ENCODE measurements at regions not wholly inside any gene's neighbourhood (a gene's known extent, or its start where the extent isn't known, plus 50 kb on each side); places are given as distances from the start of the nearest gene placed in this dataset.

GRCh38 chr22:46064966-46065666 lies 85.2 kb upstream of the PPARA start:
- Histone ChIP-seq H3K36me3 (ENCODE audit: control insufficient read depth, low read depth, low read length) (no peaks in the 10 kb centered on the region), H3K27me3 (ENCODE audit: control insufficient read depth, insufficient read depth, low read length) (peaks cover 32% of the 10 kb centered on the region), H3K9ac (ENCODE audit: low read length) (no peak overlapping the region), H3K4me1 (ENCODE audit: control insufficient read depth, low read depth, low read length) (no peaks in the 10 kb centered on the region), H3K27ac (ENCODE audit: low read length) (no peak overlapping the region), H3K9me3 (ENCODE audit: control insufficient read depth, low read depth, low read length) (no peaks in the 10 kb centered on the region), H3K4me3 (ENCODE audit: low read length) (no peak overlapping the region)

- no peaks in the 10 kb centered on the region for H3K36me3 ChIP-seq (ENCODE audit: control insufficient read depth, low read depth, low read length)
- no peak overlapping the region for H3K9ac ChIP-seq (ENCODE audit: low read length)
- H3K4me3 ChIP-seq (ENCODE audit: low read length), result no peak overlapping the region
- no peaks in the 10 kb centered on the region for H3K4me1 ChIP-seq (ENCODE audit: control insufficient read depth, low read depth, low read length)
- H3K9me3 ChIP-seq (ENCODE audit: control insufficient read depth, low read depth, low read length), result no peaks in the 10 kb centered on the region
- H3K27me3 ChIP-seq (ENCODE audit: control insufficient read depth, insufficient read depth, low read length), result peaks cover 39% of the 10 kb centered on the region
- H3K27ac ChIP-seq (ENCODE audit: low read length), result no peak overlapping the region
Measured at GRCh38 chr22:46065691-46066454, 84.5 kb upstream of the PPARA start.

GRCh38 chr22:46066691-46067090 lies 83.6 kb upstream of the PPARA start:
- Histone ChIP-seq H3K9me3 (ENCODE audit: control insufficient read depth, low read depth, low read length) (no peaks in the 10 kb centered on the region), H3K9ac (ENCODE audit: low read length) (no peak overlapping the region), H3K27ac (ENCODE audit: low read length) (no peak overlapping the region), H3K4me1 (ENCODE audit: control insufficient read depth, low read depth, low read length) (no peaks in the 10 kb centered on the region), H3K36me3 (ENCODE audit: control insufficient read depth, low read depth, low read length) (no peaks in the 10 kb centered on the region), H3K4me3 (ENCODE audit: low read length) (no peak overlapping the region), H3K27me3 (ENCODE audit: control insufficient read depth, insufficient read depth, low read length) (peaks cover 44% of the 10 kb centered on the region)

GRCh38 chr22:46067159-46068111 lies 82.9 kb upstream of the PPARA start:
- peaks cover 50% of the 10 kb centered on the region for H3K27me3 ChIP-seq (ENCODE audit: control insufficient read depth, insufficient read depth, low read length)
- no peak overlapping the region for H3K27ac ChIP-seq (ENCODE audit: low read length)
- no peaks in the 10 kb centered on the region for H3K36me3 ChIP-seq (ENCODE audit: control insufficient read depth, low read depth, low read length)
- no peaks in the 10 kb centered on the region for H3K9me3 ChIP-seq (ENCODE audit: control insufficient read depth, low read depth, low read length)
- H3K9ac ChIP-seq (ENCODE audit: low read length), result no peak overlapping the region
- no peaks in the 10 kb centered on the region for H3K4me1 ChIP-seq (ENCODE audit: control insufficient read depth, low read depth, low read length)
- no peak overlapping the region for H3K4me3 ChIP-seq (ENCODE audit: low read length)

- Histone ChIP-seq H3K4me1 (ENCODE audit: control insufficient read depth, low read depth, low read length) (no peaks in the 10 kb centered on the region), H3K27me3 (ENCODE audit: control insufficient read depth, insufficient read depth, low read length) (peaks cover 57% of the 10 kb centered on the region), H3K9me3 (ENCODE audit: control insufficient read depth, low read depth, low read length) (no peaks in the 10 kb centered on the region), H3K27ac (ENCODE audit: low read length) (no peak overlapping the region), H3K4me3 (ENCODE audit: low read length) (no peak overlapping the region), H3K36me3 (ENCODE audit: control insufficient read depth, low read depth, low read length) (no peaks in the 10 kb centered on the region), H3K9ac (ENCODE audit: low read length) (no peak overlapping the region)
Measured at GRCh38 chr22:46068181-46068592, 82.1 kb upstream of the PPARA start.

GRCh38 chr22:46068593-46069491 lies 81.5 kb upstream of the PPARA start:
- Histone ChIP-seq H3K4me3 (ENCODE audit: low read length) (no peak overlapping the region), H3K4me1 (ENCODE audit: control insufficient read depth, low read depth, low read length) (no peaks in the 10 kb centered on the region), H3K27ac (ENCODE audit: low read length) (no peak overlapping the region), H3K27me3 (ENCODE audit: control insufficient read depth, insufficient read depth, low read length) (peaks cover 64% of the 10 kb centered on the region), H3K9ac (ENCODE audit: low read length) (no peak overlapping the region), H3K36me3 (ENCODE audit: control insufficient read depth, low read depth, low read length) (no peaks in the 10 kb centered on the region), H3K9me3 (ENCODE audit: control insufficient read depth, low read depth, low read length) (no peaks in the 10 kb centered on the region)

- Histone ChIP-seq H3K9me3 (ENCODE audit: control insufficient read depth, low read depth, low read length) (no peaks in the 10 kb centered on the region), H3K36me3 (ENCODE audit: control insufficient read depth, low read depth, low read length) (no peaks in the 10 kb centered on the region), H3K9ac (ENCODE audit: low read length) (no peak overlapping the region), H3K4me3 (ENCODE audit: low read length) (peak overlapping the region; percentile 67), H3K27ac (ENCODE audit: low read length) (no peak overlapping the region), H3K27me3 (ENCODE audit: control insufficient read depth, insufficient read depth, low read length) (peaks cover 72% of the 10 kb centered on the region), H3K4me1 (ENCODE audit: control insufficient read depth, low read depth, low read length) (no peaks in the 10 kb centered on the region)
Measured at GRCh38 chr22:46069521-46070214, 80.7 kb upstream of the PPARA start.

- Histone ChIP-seq H3K4me3 (ENCODE audit: low read length) (peak overlapping the region; percentile 67), H3K4me1 (ENCODE audit: control insufficient read depth, low read depth, low read length) (no peaks in the 10 kb centered on the region), H3K27ac (ENCODE audit: low read length) (no peak overlapping the region), H3K36me3 (ENCODE audit: control insufficient read depth, low read depth, low read length) (no peaks in the 10 kb centered on the region), H3K9ac (ENCODE audit: low read length) (no peak overlapping the region), H3K9me3 (ENCODE audit: control insufficient read depth, low read depth, low read length) (no peaks in the 10 kb centered on the region), H3K27me3 (ENCODE audit: control insufficient read depth, insufficient read depth, low read length) (peaks cover 76% of the 10 kb centered on the region)
Measured at GRCh38 chr22:46070215-46070802, 80.0 kb upstream of the PPARA start.

GRCh38 chr22:46070803-46071450 lies 79.4 kb upstream of the PPARA start:
- peak overlapping the region; percentile 67 for H3K4me3 ChIP-seq (ENCODE audit: low read length)
- H3K9ac ChIP-seq (ENCODE audit: low read length), result no peak overlapping the region
- H3K36me3 ChIP-seq (ENCODE audit: control insufficient read depth, low read depth, low read length), result no peaks in the 10 kb centered on the region
- H3K27ac ChIP-seq (ENCODE audit: low read length), result no peak overlapping the region
- H3K9me3 ChIP-seq (ENCODE audit: control insufficient read depth, low read depth, low read length), result no peaks in the 10 kb centered on the region
- no peaks in the 10 kb centered on the region for H3K4me1 ChIP-seq (ENCODE audit: control insufficient read depth, low read depth, low read length)
- peaks cover 76% of the 10 kb centered on the region for H3K27me3 ChIP-seq (ENCODE audit: control insufficient read depth, insufficient read depth, low read length)
